ENCODE measurements at regions not wholly inside any gene's neighbourhood (a gene's known extent, or its start where the extent isn't known, plus 50 kb on each side); places are given as distances from the start of the nearest gene placed in this dataset.

DNA sequence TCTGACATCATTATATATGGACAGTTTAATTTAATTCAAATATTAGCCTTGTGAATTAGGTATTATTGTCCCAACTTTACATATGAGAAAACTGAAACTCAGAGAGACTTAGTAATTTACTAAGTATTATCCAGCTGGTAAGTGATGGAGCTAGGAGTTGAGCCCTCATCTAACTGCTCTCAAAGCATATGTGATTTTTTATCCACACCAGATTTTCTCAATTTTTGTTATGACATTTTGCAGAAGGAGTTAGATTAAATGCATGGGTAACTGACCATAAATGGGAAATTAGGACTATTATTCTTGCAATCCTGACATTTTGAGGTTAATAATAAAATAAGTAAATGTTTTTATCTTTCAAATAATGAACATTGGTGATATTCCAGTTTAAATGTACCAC is 778.3 kb upstream of the SORCS1 start:
- TF ChIP-seq CTCF (IDR thresholded peaks at IDR 0.05; ENCODE audit: insufficient read depth, low read length, poor library complexity, severe bottlenecking) = no peak
- TF ChIP-seq EZH2phosphoT487 (conservative IDR thresholded peaks at IDR 0.05; ENCODE audit: low read length) = no peak
